IMR-90 (cell line): ENCODE measurements at regions not wholly inside any gene's neighbourhood (a gene's known extent, or its start where the extent isn't known, plus 50 kb on each side); places are given as distances from the start of the nearest gene placed in this dataset.

ENCODE experiments used
- CEBPB ChIP-seq: IDR thresholded peaks from 2 replicates; pipeline ENCODE4 v1.6.1; 2012; ENCODE audit warnings: low read depth, low read length, improper control_type of control experiment
- CHD1 ChIP-seq: IDR thresholded peaks from 2 replicates; pipeline ENCODE4 v1.6.1; 2012; ENCODE audit warnings: low read depth, low read length, improper control_type of control experiment
- CTCF ChIP-seq: conservative IDR thresholded peaks from 2 replicates; pipeline ENCODE4 v1.5.1; 2012; ENCODE audit warnings: mild to moderate bottlenecking, low read depth, low read length, improper control_type of control experiment
- MXI1 ChIP-seq: IDR thresholded peaks from 2 replicates; pipeline ENCODE4 v1.6.1; 2012; ENCODE audit warnings: low read depth, mild to moderate bottlenecking, low read length, moderate library complexity, borderline replicate concordance
- NFE2L2 ChIP-seq: fragments of 150-350 bp; IDR thresholded peaks from 2 replicates; pipeline ENCODE4 v1.6.1; 2016; ENCODE audit warnings: low read depth, mild to moderate bottlenecking, low read length
- POLR2A ChIP-seq: IDR thresholded peaks from 2 replicates; pipeline ENCODE4 v1.6.1; 2012; ENCODE audit warnings: mild to moderate bottlenecking, low read depth, low read length
- RAD21 ChIP-seq: IDR thresholded peaks from 2 replicates; pipeline ENCODE4 v1.6.1; 2012; ENCODE audit warnings: low read length, improper control_type of control experiment
- RFX5 ChIP-seq: IDR thresholded peaks from 2 replicates; pipeline ENCODE4 v1.8.0; 2012; ENCODE audit warnings: low read depth, mild to moderate bottlenecking, low read length, moderate library complexity

- TF ChIP-seq POLR2A (no peak), CTCF (no peak), MXI1 (no peak), CHD1 (no peak), NFE2L2 (no peak), RFX5 (no peak), RAD21 (no peak), CEBPB (no peak)
Observed at GRCh38 chr1:106754957-106755356, 301.5 kb upstream of the PRMT6 start.
